ENCODE measurements at regions not wholly inside any gene's neighbourhood (a gene's known extent, or its start where the extent isn't known, plus 50 kb on each side); places are given as distances from the start of the nearest gene placed in this dataset.

GRCh38 chr10:77702166-77702565 is 64.6 kb upstream of the KCNMA1 start:
- H3K4me3 Mint-ChIP-seq: no peak overlapping the region
- no peak for TF ChIP-seq CTCF (IDR thresholded peaks at IDR 0.05; ENCODE audit: unreplicated experiment in 3 of 3)
- no peaks in the 10 kb centered on the region for H3K27me3 Mint-ChIP-seq (ENCODE audit: low read depth)
- no peaks in the 10 kb centered on the region for H3K36me3 Mint-ChIP-seq (ENCODE audit: low read depth)
- peak overlapping the region in 1 of 3 experiments; percentile 28 for H3K27ac Mint-ChIP-seq
- H3K9me3 Mint-ChIP-seq: no peaks in the 10 kb centered on the region
- H3K4me1 Mint-ChIP-seq: peaks cover 6% of the 10 kb centered on the region

- no peaks in the 10 kb centered on the region for H3K9me3 Mint-ChIP-seq
- no peaks in the 10 kb centered on the region for H3K27me3 Mint-ChIP-seq (ENCODE audit: low read depth)
- no peaks in the 10 kb centered on the region for H3K36me3 Mint-ChIP-seq (ENCODE audit: low read depth)
- no peak for TF ChIP-seq CTCF (IDR thresholded peaks at IDR 0.05; ENCODE audit: unreplicated experiment in 3 of 3)
- H3K4me1 Mint-ChIP-seq: peaks cover 6% of the 10 kb centered on the region
- H3K4me3 Mint-ChIP-seq: no peak overlapping the region
- H3K27ac Mint-ChIP-seq: no peak overlapping the region
Measured at GRCh38 chr10:77700086-77700485, 62.5 kb upstream of the KCNMA1 start.

GRCh38 chr10:77699080-77699645 is 61.6 kb upstream of the KCNMA1 start:
- no peaks in the 10 kb centered on the region for H3K9me3 Mint-ChIP-seq
- no peaks in the 10 kb centered on the region for H3K27me3 Mint-ChIP-seq (ENCODE audit: low read depth)
- H3K36me3 Mint-ChIP-seq (ENCODE audit: low read depth): no peaks in the 10 kb centered on the region
- H3K27ac Mint-ChIP-seq: no peak overlapping the region
- no peak for TF ChIP-seq CTCF (IDR thresholded peaks at IDR 0.05; ENCODE audit: unreplicated experiment in 3 of 3)
- H3K4me3 Mint-ChIP-seq: no peak overlapping the region
- peaks cover 6% of the 10 kb centered on the region for H3K4me1 Mint-ChIP-seq

GRCh38 chr10:77698267-77698931 is 60.8 kb upstream of the KCNMA1 start:
- Mint-ChIP-seq H3K36me3 (ENCODE audit: low read depth) (no peaks in the 10 kb centered on the region), H3K4me1 (peaks cover 6% of the 10 kb centered on the region), H3K9me3 (no peaks in the 10 kb centered on the region), H3K27ac (no peak overlapping the region), H3K4me3 (no peak overlapping the region), H3K27me3 (ENCODE audit: low read depth) (no peaks in the 10 kb centered on the region)
- TF ChIP-seq CTCF (IDR thresholded peaks at IDR 0.05; ENCODE audit: unreplicated experiment in 3 of 3): no peak

GRCh38 chr10:77696584-77696983 is 59.0 kb upstream of the KCNMA1 start:
- Mint-ChIP-seq H3K36me3 (ENCODE audit: low read depth) (no peaks in the 10 kb centered on the region), H3K27me3 (ENCODE audit: low read depth) (no peaks in the 10 kb centered on the region)
- no peak for TF ChIP-seq CTCF (IDR thresholded peaks at IDR 0.05; ENCODE audit: unreplicated experiment in 3 of 3)

GRCh38 chr10:77695186-77695585 is 57.6 kb upstream of the KCNMA1 start:
- H3K4me1 Mint-ChIP-seq: no peaks in the 10 kb centered on the region
- H3K4me3 Mint-ChIP-seq: no peak overlapping the region
- H3K9me3 Mint-ChIP-seq: peaks cover 2% of the 10 kb centered on the region
- no peak overlapping the region for H3K27ac Mint-ChIP-seq
- peaks cover 4% of the 10 kb centered on the region for H3K27me3 Mint-ChIP-seq (ENCODE audit: low read depth)
- no peak for TF ChIP-seq CTCF (IDR thresholded peaks at IDR 0.05; ENCODE audit: unreplicated experiment in 3 of 3)
- no peaks in the 10 kb centered on the region for H3K36me3 Mint-ChIP-seq (ENCODE audit: low read depth)

More at GRCh38 chr10:77696584-77696983, 59.0 kb upstream of the KCNMA1 start:
- no peaks in the 10 kb centered on the region for H3K4me1 Mint-ChIP-seq
- no peak overlapping the region for H3K4me3 Mint-ChIP-seq
- peaks cover 2% of the 10 kb centered on the region for H3K9me3 Mint-ChIP-seq
- no peak overlapping the region for H3K27ac Mint-ChIP-seq

All from nephron (organoid).